NT2/D1 (cell line): ENCODE measurements at regions not wholly inside any gene's neighbourhood (a gene's known extent, or its start where the extent isn't known, plus 50 kb on each side); places are given as distances from the start of the nearest gene placed in this dataset.

Experiments
- DNase-seq: peaks from one replicate; pipeline ENCODE4 v3.0.0-alpha.2; 2011; ENCODE audit warnings: low read depth, low spot score
- H3K27me3 ChIP-seq: 2 replicates; pipeline ENCODE4 v1.6.0; 2011; ENCODE audit warnings: mild to moderate bottlenecking; ENCODE audit not compliant: insufficient read length, insufficient read depth
- H3K36me3 ChIP-seq: 2 replicates; pipeline ENCODE4 v1.6.1; 2011; ENCODE audit warnings: mild to moderate bottlenecking, low read length, mixed read lengths; ENCODE audit not compliant: insufficient read depth, insufficient read length
- H3K4me1 ChIP-seq: 2 replicates; pipeline ENCODE4 v1.5.1; 2011; ENCODE audit not compliant: insufficient read depth, insufficient read length
- H3K4me3 ChIP-seq: 2 replicates; pipeline ENCODE4 v1.5.1; 2011; ENCODE audit warnings: low read depth; ENCODE audit not compliant: insufficient read length
- H3K9ac ChIP-seq: 2 replicates; pipeline ENCODE4 v1.6.0; 2011; ENCODE audit warnings: low read depth; ENCODE audit not compliant: insufficient read length
- H3K9me3 ChIP-seq: 2 replicates; pipeline ENCODE4 v1.5.1; 2011; ENCODE audit warnings: mild to moderate bottlenecking, low read length; ENCODE audit not compliant: insufficient read depth
- SUZ12 ChIP-seq: IDR thresholded peaks from 2 replicates; pipeline ENCODE4 v1.6.1; 2011; ENCODE audit not compliant: insufficient read length, insufficient read depth; ENCODE audit errors: extremely low read depth
- YY1 ChIP-seq: IDR thresholded peaks from 2 replicates; pipeline ENCODE4 v1.6.1; 2011; ENCODE audit not compliant: insufficient read length, insufficient read depth
- ZNF274 ChIP-seq: IDR thresholded peaks from 2 replicates; pipeline ENCODE4 v1.6.1; 2011; ENCODE audit warnings: mild to moderate bottlenecking, low read depth, low read length

DNA sequence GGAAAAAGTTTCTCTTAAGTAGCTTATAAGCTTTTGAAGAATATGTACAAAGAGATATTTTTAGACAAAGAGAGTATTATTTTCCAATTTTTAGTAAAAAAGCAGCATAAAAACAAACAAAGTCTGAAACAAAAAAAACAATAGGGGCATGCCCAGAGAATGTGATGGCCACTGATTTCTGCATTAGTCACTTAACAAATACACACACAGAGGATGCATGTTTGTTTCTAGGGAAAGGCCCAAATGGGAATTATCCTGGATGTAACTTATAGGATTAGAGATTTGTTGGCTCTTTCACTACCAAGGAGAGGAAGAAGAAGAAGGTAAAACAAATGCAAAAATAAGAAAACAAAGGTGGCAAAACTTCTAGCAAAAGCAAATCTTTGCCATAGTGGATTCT lies 95.9 kb upstream of the SCOC start:
- Histone ChIP-seq H3K9ac (no peak overlapping the region), H3K4me3 (no peak overlapping the region), H3K27me3 (no peaks in the 10 kb centered on the region), H3K9me3 (no peaks in the 10 kb centered on the region), H3K4me1 (no peaks in the 10 kb centered on the region), H3K36me3 (no peaks in the 10 kb centered on the region)
- TF ChIP-seq YY1 (no peak), ZNF274 (no peak), SUZ12 (no peak)
- no peak for DNase-seq

DNA sequence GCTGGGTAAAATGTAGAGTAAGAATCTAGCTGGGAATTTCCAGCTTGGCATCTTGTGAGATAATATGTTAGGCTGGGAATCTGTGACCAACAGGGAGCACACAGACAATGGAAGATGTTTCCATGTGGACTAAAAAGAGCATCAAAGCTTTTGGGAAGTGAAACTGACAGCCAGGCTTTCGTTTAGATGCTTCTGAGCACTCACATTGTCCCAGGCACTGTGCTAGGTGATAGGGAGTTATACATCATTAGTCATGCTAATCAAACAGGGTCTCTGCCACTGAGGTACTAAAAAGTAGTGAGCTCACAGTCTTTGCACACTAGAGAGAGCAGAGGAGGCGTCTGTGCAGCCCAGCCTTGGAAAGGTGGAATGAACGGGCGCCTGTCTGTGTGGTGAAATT lies 101.9 kb upstream of the SCOC start:
- H3K9me3 ChIP-seq: no peaks in the 10 kb centered on the region
- TF ChIP-seq ZNF274: no peak
- TF ChIP-seq SUZ12: no peak
- no peak for TF ChIP-seq YY1
- no peak overlapping the region for H3K9ac ChIP-seq
- peaks cover 4% of the 10 kb centered on the region for H3K4me1 ChIP-seq
- no peak for DNase-seq
- no peak overlapping the region for H3K4me3 ChIP-seq
- H3K27me3 ChIP-seq: no peaks in the 10 kb centered on the region
- no peaks in the 10 kb centered on the region for H3K36me3 ChIP-seq

DNA sequence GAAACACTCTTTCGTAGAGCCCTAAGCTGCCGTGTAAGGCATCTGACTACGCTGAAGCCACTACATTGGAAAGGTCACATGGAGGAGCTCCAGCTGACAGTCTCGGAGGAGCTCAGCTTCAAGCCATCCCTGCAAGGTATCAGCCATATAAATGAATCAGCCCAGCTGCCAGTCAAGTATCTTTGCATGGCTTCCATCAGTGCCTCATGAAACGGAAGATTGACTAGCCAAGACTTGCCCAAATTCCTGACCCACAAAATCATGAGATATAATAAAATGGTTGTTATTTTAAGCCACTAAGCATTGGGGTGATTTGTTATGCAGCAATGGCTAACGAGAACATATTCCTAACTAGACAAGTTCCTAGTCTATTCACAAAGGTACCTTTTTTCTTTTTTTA lies 104.1 kb upstream of the SCOC start:
- Histone ChIP-seq H3K36me3 (no peaks in the 10 kb centered on the region), H3K9ac (no peak overlapping the region), H3K4me1 (peaks cover 4% of the 10 kb centered on the region), H3K4me3 (no peak overlapping the region), H3K9me3 (no peaks in the 10 kb centered on the region), H3K27me3 (no peaks in the 10 kb centered on the region)
- DNase-seq: no peak
- TF ChIP-seq YY1 (no peak), ZNF274 (no peak), SUZ12 (no peak)

DNA sequence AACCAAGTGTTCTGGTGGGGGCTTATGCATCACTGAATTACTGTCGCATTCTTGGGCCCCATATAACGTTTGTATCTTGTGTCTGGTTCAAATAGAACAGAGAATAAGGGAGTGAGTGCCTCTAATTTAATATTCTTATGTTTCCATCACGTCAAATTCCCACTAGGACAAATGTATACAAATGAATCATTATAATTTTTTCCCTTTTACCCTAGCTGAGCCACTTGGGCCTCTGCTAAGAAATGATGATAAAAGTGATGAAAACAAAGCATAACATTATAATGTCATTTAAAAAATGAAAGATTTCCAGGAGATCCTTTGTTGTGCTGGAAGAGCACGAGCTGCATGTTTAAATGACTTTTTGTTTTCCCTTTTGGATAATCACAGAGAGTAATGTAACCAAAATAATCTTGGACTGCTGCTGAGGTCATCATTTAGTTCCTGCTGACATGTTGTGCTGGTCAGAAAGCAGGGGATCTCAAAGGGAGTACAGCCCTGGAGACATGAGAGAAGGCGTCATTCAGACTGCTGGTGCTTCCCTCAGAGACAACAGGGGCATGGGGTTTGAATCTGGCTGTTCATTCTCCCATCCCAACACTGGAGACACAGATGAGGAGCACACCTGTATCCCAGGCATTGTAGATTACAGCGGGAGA lies 105.1 kb upstream of the SCOC start:
- no peak overlapping the region for H3K4me3 ChIP-seq
- H3K27me3 ChIP-seq: no peaks in the 10 kb centered on the region
- DNase-seq: no peak
- no peaks in the 10 kb centered on the region for H3K36me3 ChIP-seq
- H3K9me3 ChIP-seq: no peaks in the 10 kb centered on the region
- no peak overlapping the region for H3K9ac ChIP-seq
- H3K4me1 ChIP-seq: peaks cover 4% of the 10 kb centered on the region
- TF ChIP-seq SUZ12 (no peak), YY1 (no peak), ZNF274 (no peak)

DNA sequence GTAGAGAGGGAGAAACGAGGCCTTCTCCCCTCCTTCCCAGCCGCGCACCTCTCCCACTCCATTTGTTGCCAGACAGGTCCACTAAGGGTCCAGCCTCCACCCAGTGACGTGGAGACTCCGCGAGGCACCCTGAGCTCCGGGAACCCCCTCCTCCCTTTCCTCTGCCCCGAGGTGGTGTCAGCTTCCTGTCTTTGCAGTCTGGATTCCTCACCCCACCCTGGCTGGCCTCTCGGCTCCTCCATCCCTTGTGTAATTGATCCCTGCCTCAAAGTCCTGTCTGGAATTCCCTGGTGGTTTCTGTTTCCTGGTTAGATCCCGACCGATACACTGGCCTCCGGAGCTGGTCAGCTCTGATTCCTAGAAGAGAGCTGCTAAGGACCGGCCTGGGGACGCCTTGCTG lies 105.9 kb upstream of the SCOC start:
- H3K9ac ChIP-seq: no peak overlapping the region
- no peak for DNase-seq
- TF ChIP-seq SUZ12: no peak
- TF ChIP-seq ZNF274: no peak
- no peak for TF ChIP-seq YY1

DNA sequence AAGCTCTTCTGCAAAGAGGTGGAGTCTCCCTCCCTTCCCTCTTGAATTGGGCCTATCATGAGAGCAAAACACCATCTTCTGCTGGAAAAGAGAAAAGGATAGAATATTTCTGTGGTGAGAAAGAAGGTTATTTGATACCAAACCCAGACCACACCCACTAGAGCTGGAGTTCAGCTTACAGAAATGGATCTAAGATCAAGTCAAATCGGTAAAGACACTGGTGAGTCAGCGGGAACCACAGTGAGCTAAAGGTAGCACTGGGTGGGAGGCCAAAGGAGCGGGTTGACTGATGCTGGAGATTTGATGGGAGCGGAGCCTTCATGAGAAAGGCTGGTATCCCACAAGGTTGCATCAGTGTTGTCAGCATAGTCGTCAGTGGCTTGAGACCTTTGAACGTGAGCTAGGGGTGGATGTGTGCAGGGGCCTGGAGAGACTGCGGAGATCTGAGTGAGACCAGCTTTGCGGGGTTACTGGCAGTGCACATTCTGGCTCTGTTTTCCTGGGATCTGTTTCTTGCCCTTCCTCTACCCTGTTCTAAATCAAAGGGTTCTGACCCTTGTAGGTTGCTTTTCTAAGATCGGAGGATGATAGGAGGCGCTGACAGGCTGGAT lies 106.4 kb upstream of the SCOC start:
- Histone ChIP-seq H3K4me1 (peaks cover 4% of the 10 kb centered on the region), H3K4me3 (no peak overlapping the region), H3K36me3 (no peaks in the 10 kb centered on the region), H3K9ac (no peak overlapping the region), H3K27me3 (no peaks in the 10 kb centered on the region), H3K9me3 (no peaks in the 10 kb centered on the region)
- TF ChIP-seq YY1: no peak
- TF ChIP-seq ZNF274: no peak
- TF ChIP-seq SUZ12: no peak
- DNase-seq: no peak

More for the DNA sequence above, 105.9 kb upstream of the SCOC start:
- no peaks in the 10 kb centered on the region for H3K36me3 ChIP-seq
- H3K4me3 ChIP-seq: no peak overlapping the region
- H3K27me3 ChIP-seq: no peaks in the 10 kb centered on the region
- H3K9me3 ChIP-seq: no peaks in the 10 kb centered on the region
- H3K4me1 ChIP-seq: peaks cover 4% of the 10 kb centered on the region

DNA sequence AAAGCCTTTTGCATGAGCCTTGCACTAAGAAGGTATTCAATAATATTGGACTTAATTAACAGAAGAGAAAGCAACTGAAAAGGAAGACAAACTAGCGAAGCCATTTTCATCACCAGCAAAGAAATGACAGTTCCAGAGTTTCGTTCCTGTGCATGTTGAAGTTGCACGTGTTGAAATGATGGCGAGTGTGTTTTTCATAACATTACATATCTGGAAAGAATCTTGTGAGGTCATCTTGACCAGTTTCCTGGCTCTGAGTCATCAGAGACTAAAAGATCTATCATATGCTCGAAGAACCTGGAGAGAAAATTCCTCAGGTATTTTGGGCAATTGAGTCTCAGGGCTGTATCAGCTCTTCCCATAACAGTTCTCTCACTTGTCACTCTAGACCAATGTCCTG lies 106.2 kb upstream of the MAML3 start:
- no peaks in the 10 kb centered on the region for H3K9me3 ChIP-seq
- H3K4me1 ChIP-seq: no peaks in the 10 kb centered on the region
- no peaks in the 10 kb centered on the region for H3K27me3 ChIP-seq
- H3K36me3 ChIP-seq: no peaks in the 10 kb centered on the region
- no peak overlapping the region for H3K4me3 ChIP-seq
- no peak for TF ChIP-seq SUZ12
- no peak for TF ChIP-seq ZNF274
- TF ChIP-seq YY1: no peak
- H3K9ac ChIP-seq: no peak overlapping the region
- DNase-seq: no peak

DNA sequence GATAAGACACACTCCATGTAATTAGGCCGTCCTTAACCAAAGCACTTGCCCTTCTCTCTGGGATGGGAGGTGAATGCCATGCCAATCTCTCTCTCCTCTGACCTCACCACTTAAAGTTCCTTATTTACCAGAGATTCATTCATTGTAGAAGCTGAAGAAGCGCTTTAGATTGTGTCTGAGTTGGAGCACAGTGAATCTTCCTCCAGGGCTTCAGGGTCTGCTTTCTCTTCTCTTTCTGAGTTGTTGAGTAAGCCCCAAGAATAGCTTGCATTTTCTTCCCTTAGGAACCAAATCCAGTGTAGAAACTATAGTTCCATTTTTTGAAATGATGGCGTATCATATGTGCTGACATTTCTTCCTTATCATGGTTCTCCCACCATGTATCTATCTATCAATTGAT lies 104.5 kb upstream of the MAML3 start:
- H3K4me3 ChIP-seq: no peak overlapping the region
- no peaks in the 10 kb centered on the region for H3K4me1 ChIP-seq
- TF ChIP-seq ZNF274: no peak
- no peak for TF ChIP-seq SUZ12
- TF ChIP-seq YY1: no peak
- H3K27me3 ChIP-seq: peaks cover 6% of the 10 kb centered on the region
- DNase-seq: no peak
- H3K9ac ChIP-seq: no peak overlapping the region
- H3K36me3 ChIP-seq: no peaks in the 10 kb centered on the region
- no peaks in the 10 kb centered on the region for H3K9me3 ChIP-seq
